B cell (primary cell): ENCODE measurements at regions not wholly inside any gene's neighbourhood (a gene's known extent, or its start where the extent isn't known, plus 50 kb on each side); places are given as distances from the start of the nearest gene placed in this dataset.
A peak's percentile ranks its signal among the peaks of the same experiment; 100 is the strongest.
"Not testable (repeated sequence)": the region's sequence is repeated elsewhere in the genome, so short reads cannot be mapped to it uniquely, and the experiment has no call there.

Experiments
- ATAC-seq: fragments of 200-7000 bp; cut with Tn5 transposase; one replicate; pipeline ENCODE4 v1.10.0; 2021; ENCODE audit warnings: low read depth, mild to moderate bottlenecking, moderate number of reproducible peaks, moderate library complexity
- CTCF ChIA-PET: fragments of 350-600 bp; sonication (Branson Sonifier 250); formaldehyde crosslinking; loops from one replicate; lab custom pipeline; 2021; ENCODE audit warnings: antibody characterized with exemption, inconsistent platforms; lab: Charles Lee
- POLR2A ChIA-PET: fragments of 350-600 bp; sonication (Branson Sonifier 250); formaldehyde crosslinking; loops from one replicate; lab custom pipeline; 2021; ENCODE audit warnings: antibody characterized with exemption; lab: Charles Lee
- DNase-seq: peaks from one replicate; pipeline ENCODE4 v3.0.0; 2013
- H2AFZ ChIP-seq: 2 replicates; pipeline ENCODE4 v1.6.1; 2012; ENCODE audit warnings: mild to moderate bottlenecking, low read depth, low read length; ENCODE audit not compliant: insufficient read depth, poor library complexity, severe bottlenecking
- H3K27ac ChIP-seq, 2 donors: 1 replicate in 1 of 2; 2 replicates in 1 of 2; pipeline ENCODE4 v1.5.1; 2012 to 2013; ENCODE audit warnings: low read length in 2 of 2, mild to moderate bottlenecking in 2 of 2, moderate library complexity in 1 of 2
- H3K27me3 ChIP-seq, 4 experiments: fragments of 200-600 bp in 1 of 4; sonication (generic) in 1 of 4; replicated peaks in 1 of 4; 1 replicate in 2 of 4; 2 replicates in 2 of 4; pipeline versions ENCODE4 v1.6.1 to v1.7.0; 2013 to 2016; ENCODE audit warnings: low read length in 3 of 4, mild to moderate bottlenecking in 2 of 4, mixed read lengths in 1 of 4, moderate library complexity in 1 of 4; ENCODE audit not compliant: insufficient read depth in 4 of 4, control insufficient read depth in 3 of 4; ENCODE audit errors: control extremely low read depth in 1 of 4
- H3K36me3 ChIP-seq, 2 experiments: replicated peaks in 1 of 2; 1 replicate in 1 of 2; 2 replicates in 1 of 2; pipeline versions ENCODE4 v1.6.1 to v1.7.1; 2013; ENCODE audit warnings: low read length in 1 of 2; ENCODE audit not compliant: insufficient read depth in 2 of 2, control insufficient read depth in 1 of 2; ENCODE audit errors: control extremely low read depth in 1 of 2, extremely low read depth in 1 of 2
- H3K4me1 ChIP-seq, 2 donors: fragments of 200-600 bp in 1 of 2; sonication (generic) in 1 of 2; 1 replicate in 1 of 2; 2 replicates in 1 of 2; pipeline versions ENCODE4 v1.5.1 to v1.6.1; 2013 to 2017; ENCODE audit warnings: low read length in 2 of 2; ENCODE audit not compliant: control insufficient read depth in 2 of 2, insufficient read depth in 2 of 2
- H3K4me2 ChIP-seq: replicated peaks from 2 replicates; pipeline ENCODE3; 2012; ENCODE audit warnings: mild to moderate bottlenecking, low read depth, low read length; ENCODE audit not compliant: poor library complexity, severe bottlenecking
- H3K4me3 ChIP-seq, 5 experiments: fragments of 200-600 bp in 1 of 5; sonication (generic) in 1 of 5; 1 replicate in 3 of 5; 2 replicates in 2 of 5; pipeline versions ENCODE4 v1.5.1 to v1.7.0; 2011 to 2016; ENCODE audit warnings: low read length in 4 of 5, mild to moderate bottlenecking in 4 of 5, low read depth in 2 of 5, control low read depth in 1 of 5, moderate library complexity in 1 of 5; ENCODE audit not compliant: insufficient read depth in 1 of 5; ENCODE audit errors: control extremely low read depth in 1 of 5, extremely low read depth in 1 of 5
- H3K79me2 ChIP-seq: fragments of 200-600 bp; sonication (generic); one replicate; pipeline ENCODE4 v1.6.0; 2016; ENCODE audit warnings: low read length; ENCODE audit not compliant: control insufficient read depth, insufficient read depth
- H3K9ac ChIP-seq: fragments of 200-600 bp; sonication (generic); 2 replicates; pipeline ENCODE4 v1.6.1; 2017; ENCODE audit warnings: mild to moderate bottlenecking, low read length, moderate library complexity
- H3K9me3 ChIP-seq, 3 donors: one replicate each; pipeline versions ENCODE4 v1.6.1 to v1.7.1; 2013; ENCODE audit warnings: low read length in 2 of 3; ENCODE audit not compliant: control insufficient read depth in 2 of 3, insufficient read depth in 1 of 3; ENCODE audit errors: control extremely low read depth in 1 of 3
- H4K20me1 ChIP-seq: 2 replicates; pipeline ENCODE4 v1.6.0; 2012; ENCODE audit warnings: mild to moderate bottlenecking, low read length; ENCODE audit not compliant: insufficient read depth, control insufficient read depth, poor library complexity, severe bottlenecking
- H3K27ac Mint-ChIP-seq: one replicate; pipeline ENCODE4 v1.8.0; 2021; ENCODE audit warnings: mixed read lengths
- H3K27me3 Mint-ChIP-seq: one replicate; pipeline ENCODE4 v1.8.0; 2021; ENCODE audit warnings: mixed read lengths
- H3K4me1 Mint-ChIP-seq: one replicate; pipeline ENCODE4 v1.8.0; 2021; ENCODE audit warnings: mixed read lengths
- H3K4me3 Mint-ChIP-seq: one replicate; pipeline ENCODE4 v1.8.0; 2021; ENCODE audit warnings: mixed read lengths
- H3K9me3 Mint-ChIP-seq: one replicate; pipeline ENCODE4 v1.8.0; 2022; ENCODE audit warnings: mixed read lengths; ENCODE audit not compliant: insufficient read depth
- CTCF ChIP-seq: fragments of 200-600 bp; IDR thresholded peaks from one replicate; pipeline ENCODE4 v1.8.0; 2022; ENCODE audit warnings: antibody characterized with exemption, mild to moderate bottlenecking
- EZH2 ChIP-seq: IDR thresholded peaks from 2 replicates; pipeline ENCODE4 v1.6.1; 2012; ENCODE audit warnings: borderline replicate concordance, low read depth, mild to moderate bottlenecking, moderate library complexity, low read length; ENCODE audit not compliant: insufficient read depth, poor library complexity, severe bottlenecking
- WGBS: methylation state at CpG from one replicate; pipeline ENCODE4 v1.1.5; 2013; ENCODE audit warnings: missing lambda C conversion rate; ENCODE audit not compliant: insufficient coverage; 5-methylcytosine and 5-hydroxymethylcytosine counted together
- intact Hi-C: fragments of 100-400 bp; cut with micrococcal nuclease; formaldehyde crosslinking; loops from one replicate; pipeline ENCODE4 v1.10.0; 2022

GRCh38 chr16:51982715-51983680 lies 563.9 kb downstream of the TOX3 start:
- H3K9me3 Mint-ChIP-seq: no peaks in the 10 kb centered on the region
- no peak overlapping the region for H3K27ac ChIP-seq
- H3K79me2 ChIP-seq: no peaks in the 10 kb centered on the region
- H3K4me2 ChIP-seq: no peak overlapping the region
- CTCF ChIA-PET: interaction anchor here (0.6 to 2.2 kb wide), 2 partner anchors 10 to 11 kb away, joined by 3 to 6 read pairs; no protein-coding TSS in a partner anchor
- no peaks in the 10 kb centered on the region for H3K27me3 ChIP-seq
- no peaks in the 10 kb centered on the region for H4K20me1 ChIP-seq
- WGBS: 48% methylated on average over 6 of the region's 11 CpGs
- H3K4me3 Mint-ChIP-seq: no peak overlapping the region
- no peaks in the 10 kb centered on the region for H3K4me1 Mint-ChIP-seq
- no peak overlapping the region for H2AFZ ChIP-seq
- no peak overlapping the region for H3K9ac ChIP-seq
- POLR2A ChIA-PET: no interaction called here
- intact Hi-C loops: no loop called here
- no peaks in the 10 kb centered on the region for H3K27me3 Mint-ChIP-seq
- TF ChIP-seq CTCF (peak; percentile 70), EZH2 (no peak)
- H3K4me3 ChIP-seq: no peak overlapping the region
- DNase-seq: peak; percentile 10
- no peak for ATAC-seq
- no peaks in the 10 kb centered on the region for H3K9me3 ChIP-seq
- no peaks in the 10 kb centered on the region for H3K36me3 ChIP-seq
- no peak overlapping the region for H3K27ac Mint-ChIP-seq
- H3K4me1 ChIP-seq: no peaks in the 10 kb centered on the region

DNA sequence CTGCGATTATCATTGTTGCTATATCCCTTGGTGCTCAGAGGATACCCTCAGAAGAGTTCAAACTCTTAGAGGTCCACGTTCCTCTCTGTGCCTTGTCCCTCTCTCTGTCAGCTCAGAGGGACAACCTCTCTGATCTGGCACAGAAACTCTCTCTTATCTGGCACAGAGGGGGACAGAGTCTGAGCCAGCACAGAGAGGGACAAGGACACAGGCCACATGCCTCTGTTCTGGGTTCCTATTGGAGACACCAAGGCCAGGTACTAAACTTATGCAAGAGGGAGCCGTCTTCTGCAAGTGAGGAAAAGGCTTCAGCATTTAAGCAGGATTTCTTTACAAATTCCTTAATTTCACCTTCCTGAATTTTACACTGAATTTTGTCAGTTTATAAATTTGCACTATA lies 565.2 kb downstream of the TOX3 start:
- Mint-ChIP-seq H3K4me3 (no peak overlapping the region), H3K27ac (no peak overlapping the region), H3K27me3 (no peaks in the 10 kb centered on the region), H3K9me3 (no peaks in the 10 kb centered on the region), H3K4me1 (no peaks in the 10 kb centered on the region)
- H3K9me3 ChIP-seq: no peaks in the 10 kb centered on the region
- H2AFZ ChIP-seq: no peak overlapping the region
- no peaks in the 10 kb centered on the region for H3K27me3 ChIP-seq
- H3K9ac ChIP-seq: no peak overlapping the region
- TF ChIP-seq CTCF: no peak
- TF ChIP-seq EZH2: no peak
- DNase-seq (no peak), ATAC-seq (no peak)
- no peak overlapping the region for H3K4me2 ChIP-seq
- no peaks in the 10 kb centered on the region for H3K4me1 ChIP-seq
- CTCF ChIA-PET: interaction anchor here (2.2 kb wide), 1 partner anchor 10 kb away, joined by 6 read pairs; no protein-coding TSS in a partner anchor
- H4K20me1 ChIP-seq: no peaks in the 10 kb centered on the region
- POLR2A ChIA-PET: no interaction called here
- H3K4me3 ChIP-seq: no peak overlapping the region
- H3K36me3 ChIP-seq: no peaks in the 10 kb centered on the region
- 60% methylated on average over 3 of the region's 3 CpGs for WGBS
- intact Hi-C loops: no loop called here
- H3K27ac ChIP-seq: no peak overlapping the region
- H3K79me2 ChIP-seq: no peaks in the 10 kb centered on the region

DNA sequence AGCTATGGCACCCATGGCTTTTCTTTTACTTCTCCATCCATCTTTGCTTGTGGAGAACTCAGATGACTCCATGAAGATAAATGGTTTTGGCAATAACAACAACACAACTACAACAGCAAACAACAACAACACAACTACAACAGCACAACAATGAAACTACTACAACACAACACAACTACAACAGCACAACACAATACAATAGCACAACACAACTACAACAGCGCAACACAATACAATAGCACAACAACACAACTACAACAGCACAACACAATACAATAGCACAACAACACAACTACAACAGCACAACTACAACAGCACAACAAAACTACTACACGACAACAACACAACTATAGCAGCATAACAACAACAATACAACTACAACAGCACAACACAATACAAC lies 569.4 kb downstream of the TOX3 start:
- H3K27me3 Mint-ChIP-seq, H3K27me3 ChIP-seq, H3K9me3 ChIP-seq, intact Hi-C loops, H3K36me3 ChIP-seq, H3K27ac ChIP-seq, H3K4me3 Mint-ChIP-seq, H3K9me3 Mint-ChIP-seq, ATAC-seq, H3K4me3 ChIP-seq, CTCF ChIA-PET, H3K79me2 ChIP-seq, DNase-seq, H3K27ac Mint-ChIP-seq, H3K9ac ChIP-seq, H3K4me2 ChIP-seq, H3K4me1 Mint-ChIP-seq, POLR2A ChIA-PET, H3K4me1 ChIP-seq, H2AFZ ChIP-seq, H4K20me1 ChIP-seq: not testable (repeated sequence)
- WGBS: 95% methylated on average over 2 of the region's 2 CpGs
